ENCODE measurements at regions not wholly inside any gene's neighbourhood (a gene's known extent, or its start where the extent isn't known, plus 50 kb on each side); places are given as distances from the start of the nearest gene placed in this dataset.

- peak in 3 of 4 experiments; percentile 32 to 66 (median 56) for TF ChIP-seq CTCF (IDR thresholded peaks at IDR 0.05)
- no peak for TF ChIP-seq POLR2A (IDR thresholded peaks at IDR 0.05)
These were observed 168.6 kb downstream of the ALX1 start for GRCh38 chr12:85448548-85449139.
